GM18951 (cell line): ENCODE measurements at regions not wholly inside any gene's neighbourhood (a gene's known extent, or its start where the extent isn't known, plus 50 kb on each side); places are given as distances from the start of the nearest gene placed in this dataset.

Experiments
- POLR2A ChIP-seq: IDR thresholded peaks from 4 replicates; pipeline ENCODE4 v1.6.1; 2011; ENCODE audit warnings: mild to moderate bottlenecking; ENCODE audit not compliant: insufficient read length, insufficient read depth; ENCODE audit errors: extremely low read depth
- in situ Hi-C: fragments of 300-500 bp; cut with MboI; formaldehyde crosslinking; loops from one replicate; pipeline ENCODE4 v1.12.0; 2022; ENCODE audit warnings: low sequenced_read_pairs, mixed read lengths, inconsistent platforms; ENCODE audit not compliant: unreplicated experiment

DNA sequence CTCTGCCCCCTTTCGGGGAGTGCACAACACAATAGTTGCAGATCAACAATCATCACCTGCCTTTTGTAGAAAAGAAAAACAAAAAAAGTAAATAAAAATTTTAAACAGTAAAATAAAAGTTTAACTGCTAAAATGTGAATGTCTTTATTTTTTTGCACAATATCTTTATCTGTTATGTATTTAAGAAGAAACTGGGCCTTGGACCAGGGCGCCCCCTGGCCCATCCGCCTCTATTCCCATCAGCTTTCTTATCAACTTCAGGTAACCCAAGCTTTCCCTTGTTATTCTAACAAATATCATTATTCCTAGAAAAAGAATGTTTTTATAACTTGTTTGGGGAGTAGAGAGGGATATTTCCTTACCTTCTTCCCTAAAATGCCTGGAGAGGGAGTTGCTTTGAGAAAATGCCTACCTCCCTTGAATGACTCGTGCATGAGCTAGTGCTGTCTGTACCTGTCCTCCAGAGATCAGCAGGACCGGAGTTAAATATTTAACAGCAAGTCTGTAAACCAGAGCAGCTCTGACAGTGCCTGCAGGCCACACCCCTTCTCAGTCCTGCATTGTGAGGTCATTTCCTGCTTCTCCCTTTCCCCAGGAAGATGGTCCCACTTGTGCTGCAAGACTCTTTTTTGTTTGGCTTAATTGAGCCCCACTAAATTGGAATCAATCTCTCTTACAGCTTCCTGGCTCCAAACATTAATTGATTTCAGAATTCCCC lies 192.8 kb upstream of the RGS6 start:
- in situ Hi-C loops, result loop anchor here (10.0 kb wide), 1 partner anchor 415 kb away; the partner anchor contains the start of gene SIPA1L1
- no peak for TF ChIP-seq POLR2A

DNA sequence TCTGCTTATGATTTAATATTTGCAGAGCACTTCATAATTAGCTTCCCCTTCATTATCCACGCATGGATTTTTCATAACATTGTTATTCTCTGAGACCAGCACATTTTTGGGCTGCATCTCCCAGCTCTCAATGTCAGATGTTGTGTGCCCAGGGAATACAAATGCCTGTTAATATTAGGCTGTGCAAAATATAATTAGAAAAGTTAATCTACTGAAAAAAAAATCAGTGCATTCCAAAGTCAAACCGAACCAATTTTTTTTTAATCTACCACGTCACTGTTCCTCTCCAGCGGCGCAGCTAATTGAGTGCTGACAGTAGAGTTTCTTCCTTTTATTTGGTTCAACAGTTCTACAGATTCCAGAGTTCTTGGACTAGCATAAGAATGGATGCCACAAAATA lies 191.0 kb upstream of the RGS6 start:
- no peak for TF ChIP-seq POLR2A
- in situ Hi-C loops, result loop anchor here (10.0 kb wide), 1 partner anchor 606 kb away; no protein-coding TSS in a partner anchor

GRCh38 chr14:71742485-71742884 lies 189.7 kb upstream of the RGS6 start:
- in situ Hi-C loops, result loop anchor here (10.0 kb wide), 1 partner anchor 608 kb away; no protein-coding TSS in a partner anchor
- no peak for TF ChIP-seq POLR2A

DNA sequence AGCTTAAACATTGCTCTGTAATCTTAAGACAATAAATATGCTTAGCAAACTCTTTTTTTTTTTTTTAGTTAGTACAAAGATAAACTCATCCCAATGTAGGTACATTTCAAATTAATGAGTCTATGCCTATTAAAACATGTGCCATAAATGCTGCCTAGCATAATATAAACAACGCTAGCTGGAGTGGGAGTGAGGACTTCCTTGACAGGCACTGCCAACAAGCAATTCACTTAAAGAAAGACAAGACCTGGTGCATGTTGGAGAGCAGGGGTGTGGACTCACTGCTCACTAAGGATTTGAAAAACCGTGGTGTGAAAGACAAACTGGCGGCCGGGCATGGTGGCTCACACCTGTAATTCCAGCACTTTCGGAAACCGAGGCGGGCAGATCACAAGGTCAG lies 187.2 kb upstream of the RGS6 start:
- in situ Hi-C loops, result loop anchor here (10.0 kb wide), 1 partner anchor 610 kb away; no protein-coding TSS in a partner anchor
- TF ChIP-seq POLR2A, result no peak

GRCh38 chr14:71748196-71748595 lies 184.0 kb upstream of the RGS6 start:
- in situ Hi-C loops, result loop anchor here (10.0 kb wide), 1 partner anchor 613 kb away; no protein-coding TSS in a partner anchor
- TF ChIP-seq POLR2A, result no peak

GRCh38 chr14:71749613-71750238 lies 182.5 kb upstream of the RGS6 start:
- TF ChIP-seq POLR2A, result no peak
- in situ Hi-C loops, result loop anchor here (10.0 kb wide), 1 partner anchor 615 kb away; no protein-coding TSS in a partner anchor

DNA sequence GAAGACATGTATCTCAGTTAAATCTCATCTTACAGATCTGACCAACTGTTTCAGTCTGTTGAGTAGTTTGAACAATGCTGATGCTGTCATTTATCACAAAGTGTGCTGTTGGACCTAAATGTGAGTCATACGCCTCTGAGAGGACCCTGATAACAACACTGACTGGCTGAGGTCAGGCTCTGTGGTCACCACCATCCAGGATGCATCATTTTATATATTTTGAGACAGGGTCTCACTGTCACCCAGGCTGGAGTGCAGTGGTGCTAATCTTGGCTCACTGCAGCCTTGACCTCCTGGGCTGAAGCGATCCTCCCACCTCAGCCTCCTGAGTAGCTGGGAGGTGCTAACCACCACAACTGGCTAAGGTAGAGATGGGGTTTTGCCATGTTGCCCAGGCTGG lies 181.0 kb upstream of the RGS6 start:
- no peak for TF ChIP-seq POLR2A
- in situ Hi-C loops, result no loop called here

DNA sequence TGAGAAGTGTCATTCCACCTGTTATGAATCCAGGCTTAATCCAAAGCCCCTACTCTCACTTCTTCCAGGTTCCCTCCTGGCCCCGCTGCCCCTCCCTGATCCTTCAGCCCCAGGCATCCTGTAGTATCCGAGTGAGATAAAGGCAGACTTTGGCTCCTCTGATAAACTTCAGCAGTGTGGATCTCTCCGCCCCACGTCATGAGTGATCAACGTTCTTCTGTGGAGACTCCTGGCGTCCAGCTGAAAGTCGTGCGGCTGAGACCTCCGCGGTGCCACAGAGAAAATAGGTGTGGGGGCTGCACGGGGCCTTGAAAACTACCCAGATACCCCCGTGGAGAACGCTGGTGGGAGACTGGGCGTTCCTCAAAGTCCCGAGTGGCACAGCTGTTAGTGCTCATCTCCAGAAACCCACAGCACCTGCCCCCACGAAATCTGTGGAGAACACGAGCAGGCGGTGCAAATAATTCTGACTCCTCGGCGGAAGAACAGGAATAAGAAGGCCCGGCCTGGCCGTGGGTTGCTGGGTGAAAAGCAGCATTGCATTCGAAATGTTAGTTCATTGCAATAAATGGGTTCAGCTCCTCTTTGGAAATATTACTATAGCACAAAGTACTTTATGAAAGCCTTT lies 180.0 kb upstream of the RGS6 start:
- TF ChIP-seq POLR2A, result no peak
- in situ Hi-C loops, result no loop called here

DNA sequence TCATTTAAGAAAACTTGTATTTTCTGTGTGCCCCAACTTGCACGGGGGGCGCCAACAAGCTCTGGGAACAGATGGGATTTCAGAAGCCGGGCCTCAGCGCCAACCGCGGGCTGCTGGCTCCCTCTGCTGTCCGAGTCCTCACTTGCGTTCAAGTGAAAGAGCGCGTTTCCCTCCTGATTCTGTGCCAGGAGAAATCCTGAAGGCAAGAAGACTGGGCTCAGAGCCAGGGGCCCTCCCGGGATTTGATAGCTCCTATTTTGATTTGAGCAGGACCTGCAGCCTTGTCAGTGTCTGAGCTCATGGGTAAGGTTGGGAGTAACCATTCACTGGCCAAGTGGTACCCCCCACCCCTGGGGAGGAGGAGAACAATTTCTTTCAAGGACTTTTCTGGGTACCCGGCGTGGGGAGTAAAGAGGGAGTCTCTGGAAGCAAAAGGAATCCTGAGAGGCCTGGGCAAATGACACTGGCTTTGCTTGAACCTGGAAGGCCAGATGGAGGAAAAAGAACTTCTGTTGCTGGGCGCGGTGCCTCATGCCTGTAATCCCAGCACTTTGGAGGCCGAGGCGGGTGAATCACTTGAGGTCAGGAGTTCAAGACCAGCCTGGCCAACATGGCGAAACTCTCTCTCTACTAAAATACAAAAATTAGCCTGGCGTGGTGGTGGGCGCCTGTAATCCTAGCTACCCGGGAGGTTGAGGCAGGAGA lies 179.0 kb upstream of the RGS6 start:
- in situ Hi-C loops, result no loop called here
- no peak for TF ChIP-seq POLR2A

- in situ Hi-C loops, result no loop called here
- no peak for TF ChIP-seq POLR2A
Observed at GRCh38 chr14:71753976-71754375, 178.3 kb upstream of the RGS6 start.

DNA sequence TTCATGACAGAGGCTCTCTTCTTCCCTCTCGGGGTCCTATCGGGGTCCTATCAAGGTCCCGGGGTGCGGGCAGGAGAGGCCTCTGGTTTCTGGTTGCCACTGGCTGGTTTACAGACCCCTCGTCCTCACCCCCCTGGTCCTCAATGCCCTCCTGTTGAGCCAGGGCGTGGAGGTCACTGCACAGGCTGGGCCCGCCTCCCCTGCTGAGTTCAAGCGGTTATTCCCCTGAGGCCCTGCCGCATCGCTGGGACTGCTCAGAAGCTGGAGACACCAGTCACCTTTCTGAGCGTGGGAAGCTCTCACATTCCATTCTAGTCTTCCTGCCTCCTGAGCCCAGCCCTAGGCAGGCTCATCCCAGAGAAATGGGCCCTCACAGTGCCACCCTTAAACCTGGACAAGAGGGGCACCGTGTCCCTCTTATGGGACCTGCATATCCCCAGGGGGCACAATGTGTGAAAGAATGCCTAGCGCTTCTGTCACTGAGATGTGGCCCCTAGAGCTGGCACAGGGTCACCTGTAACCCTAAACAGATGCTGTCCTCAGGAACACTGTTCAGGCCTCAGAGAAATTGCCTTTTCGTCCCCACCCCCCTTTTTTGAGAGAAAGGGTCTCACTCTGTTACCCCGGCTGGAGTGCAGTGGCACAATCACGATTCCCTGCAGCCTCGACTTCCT lies 177.7 kb upstream of the RGS6 start:
- no peak for TF ChIP-seq POLR2A
- in situ Hi-C loops, result no loop called here

- in situ Hi-C loops, result no loop called here
- TF ChIP-seq POLR2A, result no peak
Observed at GRCh38 chr14:71758229-71758951, 173.8 kb upstream of the RGS6 start.
